ENCODE measurements at regions not wholly inside any gene's neighbourhood (a gene's known extent, or its start where the extent isn't known, plus 50 kb on each side); places are given as distances from the start of the nearest gene placed in this dataset.

DNA sequence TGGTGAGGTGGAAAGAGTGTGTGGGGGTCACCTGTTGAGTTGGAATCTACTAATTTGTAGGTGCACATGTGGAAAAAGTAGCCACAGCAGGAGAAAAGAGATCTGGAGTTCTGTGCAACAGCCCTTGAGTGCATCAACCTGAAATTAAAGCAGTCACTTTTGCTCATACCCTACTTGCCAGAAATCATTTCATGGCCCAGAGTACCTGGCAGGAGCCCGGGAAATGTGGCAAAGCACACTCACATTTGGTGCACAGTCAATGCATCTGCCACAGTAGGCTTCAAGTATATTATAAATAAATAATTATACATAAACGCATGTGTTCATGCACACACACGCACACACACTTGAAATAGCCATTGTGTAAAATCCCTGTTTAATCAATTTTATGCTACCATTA is 203.0 kb downstream of the ICE1 start:
- TF ChIP-seq, protein P1, sequence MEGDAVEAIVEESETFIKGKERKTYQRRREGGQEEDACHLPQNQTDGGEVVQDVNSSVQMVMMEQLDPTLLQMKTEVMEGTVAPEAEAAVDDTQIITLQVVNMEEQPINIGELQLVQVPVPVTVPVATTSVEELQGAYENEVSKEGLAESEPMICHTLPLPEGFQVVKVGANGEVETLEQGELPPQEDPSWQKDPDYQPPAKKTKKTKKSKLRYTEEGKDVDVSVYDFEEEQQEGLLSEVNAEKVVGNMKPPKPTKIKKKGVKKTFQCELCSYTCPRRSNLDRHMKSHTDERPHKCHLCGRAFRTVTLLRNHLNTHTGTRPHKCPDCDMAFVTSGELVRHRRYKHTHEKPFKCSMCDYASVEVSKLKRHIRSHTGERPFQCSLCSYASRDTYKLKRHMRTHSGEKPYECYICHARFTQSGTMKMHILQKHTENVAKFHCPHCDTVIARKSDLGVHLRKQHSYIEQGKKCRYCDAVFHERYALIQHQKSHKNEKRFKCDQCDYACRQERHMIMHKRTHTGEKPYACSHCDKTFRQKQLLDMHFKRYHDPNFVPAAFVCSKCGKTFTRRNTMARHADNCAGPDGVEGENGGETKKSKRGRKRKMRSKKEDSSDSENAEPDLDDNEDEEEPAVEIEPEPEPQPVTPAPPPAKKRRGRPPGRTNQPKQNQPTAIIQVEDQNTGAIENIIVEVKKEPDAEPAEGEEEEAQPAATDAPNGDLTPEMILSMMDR (IDR thresholded peaks at IDR 0.05; ENCODE audit: control insufficient read depth, extremely low read depth, insufficient read depth), result no peak
- DNase-seq (ENCODE audit: low read depth), result no peak
- H3K4me3 ChIP-seq (ENCODE audit: low read depth, low read length), result no peak overlapping the region

DNA sequence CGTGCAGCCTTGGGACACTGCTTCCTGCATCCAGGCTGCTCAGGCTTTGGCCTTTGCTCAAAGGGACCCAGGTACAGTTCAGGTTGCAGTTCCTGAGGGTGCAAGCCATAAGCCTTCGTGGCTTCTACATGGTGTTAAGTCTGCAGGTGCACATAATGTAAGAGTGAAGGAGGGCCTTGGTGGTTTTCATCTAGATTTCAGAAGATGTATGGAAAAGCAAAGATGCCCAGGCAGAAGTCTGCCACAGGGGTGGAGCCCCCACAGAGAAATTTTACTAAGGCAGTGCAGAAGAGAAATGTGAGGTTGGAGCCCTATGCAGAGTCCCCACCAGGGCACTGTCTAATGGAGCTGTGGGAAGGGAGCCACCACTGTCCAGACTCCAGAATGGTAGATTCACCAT is 200.9 kb downstream of the ICE1 start:
- TF ChIP-seq, protein P1 (IDR thresholded peaks at IDR 0.05; ENCODE audit: control insufficient read depth, extremely low read depth, insufficient read depth), result no peak
- H3K4me3 ChIP-seq (ENCODE audit: low read depth, low read length), result no peak overlapping the region
- no peak for DNase-seq (ENCODE audit: low read depth)

DNA sequence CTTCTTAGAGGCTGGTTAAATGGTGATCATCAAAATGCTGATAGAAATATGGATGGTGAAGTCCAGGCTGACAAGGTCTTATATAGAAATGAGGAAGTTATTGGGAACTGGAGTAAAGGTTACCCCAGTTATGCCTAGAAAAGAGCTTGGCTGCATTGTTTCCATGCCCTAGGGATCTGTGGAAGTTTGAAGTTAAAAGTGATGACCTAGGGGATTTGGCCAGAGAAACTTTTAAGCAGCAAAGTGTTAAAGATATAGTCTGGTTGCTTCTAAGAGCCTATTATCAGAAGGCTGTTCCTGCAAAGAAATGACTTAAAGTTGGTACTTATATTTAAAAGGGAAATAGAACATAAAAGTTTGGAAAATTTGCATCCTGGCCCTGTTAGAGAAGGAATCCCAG is 200.3 kb downstream of the ICE1 start:
- DNase-seq (ENCODE audit: low read depth), result no peak
- TF ChIP-seq, protein P1 (IDR thresholded peaks at IDR 0.05; ENCODE audit: control insufficient read depth, extremely low read depth, insufficient read depth), result no peak
- H3K4me3 ChIP-seq (ENCODE audit: low read depth, low read length), result no peak overlapping the region

DNA sequence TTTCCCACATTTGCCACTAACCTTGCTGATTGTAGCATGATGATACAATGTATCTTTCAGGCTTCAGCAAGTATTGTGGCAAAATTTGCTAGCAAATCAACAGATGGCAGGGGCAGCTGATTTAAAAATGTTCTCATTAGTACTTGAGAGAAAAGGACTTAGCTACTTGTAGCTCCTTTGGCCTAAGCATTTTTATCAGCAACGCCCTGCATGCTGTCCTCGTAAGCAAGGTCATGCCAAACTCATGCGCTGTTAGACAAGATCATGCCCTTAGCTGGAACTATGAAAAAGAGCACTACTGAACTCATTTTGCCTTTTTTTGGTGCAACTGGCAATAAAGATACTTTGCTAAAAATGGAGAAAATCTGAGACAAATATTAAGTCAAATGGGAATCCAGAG is 197.1 kb downstream of the ICE1 start:
- no peak for DNase-seq (ENCODE audit: low read depth)
- TF ChIP-seq, protein P1 (IDR thresholded peaks at IDR 0.05; ENCODE audit: control insufficient read depth, extremely low read depth, insufficient read depth), result no peak
- H3K4me3 ChIP-seq (ENCODE audit: low read depth, low read length), result no peak overlapping the region

DNA sequence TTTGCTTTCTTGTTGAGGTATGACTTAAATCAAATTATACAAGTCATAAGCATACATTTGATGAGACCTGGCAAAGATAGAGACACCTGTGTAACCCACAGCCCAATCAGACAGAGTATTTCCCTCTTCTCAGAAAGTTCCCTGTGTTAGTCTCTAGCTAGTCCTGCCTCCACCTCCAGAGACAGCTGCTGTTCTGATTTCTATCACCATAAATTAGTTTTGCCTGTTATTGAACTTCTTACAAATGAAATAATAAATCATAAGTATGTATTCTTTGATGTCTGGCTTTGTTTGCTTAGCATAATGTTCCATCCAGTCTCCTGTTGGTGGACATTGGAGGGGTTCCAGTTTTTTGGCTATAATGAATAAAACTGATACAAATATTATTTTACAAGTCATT is 194.5 kb downstream of the ICE1 start:
- TF ChIP-seq, protein P1 (IDR thresholded peaks at IDR 0.05; ENCODE audit: control insufficient read depth, extremely low read depth, insufficient read depth), result no peak
- no peak for DNase-seq (ENCODE audit: low read depth)

DNA sequence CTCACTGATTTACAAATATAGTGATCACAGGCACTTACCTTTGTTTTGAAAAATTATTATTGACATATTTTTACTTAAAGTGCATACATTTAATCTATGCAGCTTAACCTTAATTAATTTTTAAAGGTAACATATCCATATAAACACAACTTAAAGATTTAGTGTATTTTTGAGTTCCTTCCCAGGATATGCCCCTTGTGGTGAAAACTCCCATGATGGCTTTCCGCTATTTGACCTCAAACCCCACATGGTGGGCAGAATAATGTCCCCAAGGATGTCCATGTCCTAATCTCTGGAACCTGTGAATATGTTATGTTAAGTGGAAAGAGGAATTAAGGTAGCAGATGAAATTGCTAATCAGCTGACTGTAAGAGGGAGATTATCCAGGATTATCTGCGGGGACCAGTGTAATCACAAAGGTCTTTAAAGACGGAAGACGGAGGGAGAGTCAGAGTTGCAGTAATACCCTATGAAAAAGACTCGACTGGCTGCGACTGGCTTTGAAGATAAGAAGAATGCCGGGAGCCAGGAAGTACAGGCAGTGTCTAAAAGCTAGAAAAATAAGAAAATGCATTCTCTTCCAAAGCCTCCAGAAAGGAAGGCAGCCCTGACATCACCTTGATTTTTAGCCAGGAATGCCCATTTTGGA is 193.9 kb downstream of the ICE1 start:
- no peak for DNase-seq (ENCODE audit: low read depth)
- no peak overlapping the region for H3K4me3 ChIP-seq (ENCODE audit: low read depth, low read length)
- TF ChIP-seq, protein P1 (IDR thresholded peaks at IDR 0.05; ENCODE audit: control insufficient read depth, extremely low read depth, insufficient read depth), result no peak

More for the DNA sequence above, 194.5 kb downstream of the ICE1 start:
- H3K4me3 ChIP-seq (ENCODE audit: low read depth, low read length), result no peak overlapping the region

DNA sequence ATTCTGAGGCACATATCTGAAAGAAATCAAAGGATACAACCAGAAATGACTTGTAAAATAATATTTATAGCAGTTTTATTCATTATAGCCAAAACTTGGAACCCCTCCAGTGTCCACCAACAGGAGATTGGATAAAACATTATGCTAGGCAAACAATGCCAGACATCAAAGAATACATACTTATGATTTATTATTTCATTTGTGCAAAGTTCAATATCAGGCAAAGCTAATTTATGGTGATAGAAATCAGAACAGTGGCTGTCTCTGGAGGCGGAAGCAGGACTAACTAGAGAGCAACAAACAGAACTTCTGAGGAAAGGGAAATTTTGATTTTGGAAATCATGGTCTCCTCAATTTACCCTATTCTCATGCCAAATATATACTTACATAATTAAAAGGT is 193.1 kb downstream of the ICE1 start:
- TF ChIP-seq, protein P1 (IDR thresholded peaks at IDR 0.05; ENCODE audit: control insufficient read depth, extremely low read depth, insufficient read depth), result no peak
- DNase-seq (ENCODE audit: low read depth), result peak; percentile 59
- H3K4me3 ChIP-seq (ENCODE audit: low read depth, low read length), result no peak overlapping the region
